ENCODE measurements at regions not wholly inside any gene's neighbourhood (a gene's known extent, or its start where the extent isn't known, plus 50 kb on each side); places are given as distances from the start of the nearest gene placed in this dataset.

DNA sequence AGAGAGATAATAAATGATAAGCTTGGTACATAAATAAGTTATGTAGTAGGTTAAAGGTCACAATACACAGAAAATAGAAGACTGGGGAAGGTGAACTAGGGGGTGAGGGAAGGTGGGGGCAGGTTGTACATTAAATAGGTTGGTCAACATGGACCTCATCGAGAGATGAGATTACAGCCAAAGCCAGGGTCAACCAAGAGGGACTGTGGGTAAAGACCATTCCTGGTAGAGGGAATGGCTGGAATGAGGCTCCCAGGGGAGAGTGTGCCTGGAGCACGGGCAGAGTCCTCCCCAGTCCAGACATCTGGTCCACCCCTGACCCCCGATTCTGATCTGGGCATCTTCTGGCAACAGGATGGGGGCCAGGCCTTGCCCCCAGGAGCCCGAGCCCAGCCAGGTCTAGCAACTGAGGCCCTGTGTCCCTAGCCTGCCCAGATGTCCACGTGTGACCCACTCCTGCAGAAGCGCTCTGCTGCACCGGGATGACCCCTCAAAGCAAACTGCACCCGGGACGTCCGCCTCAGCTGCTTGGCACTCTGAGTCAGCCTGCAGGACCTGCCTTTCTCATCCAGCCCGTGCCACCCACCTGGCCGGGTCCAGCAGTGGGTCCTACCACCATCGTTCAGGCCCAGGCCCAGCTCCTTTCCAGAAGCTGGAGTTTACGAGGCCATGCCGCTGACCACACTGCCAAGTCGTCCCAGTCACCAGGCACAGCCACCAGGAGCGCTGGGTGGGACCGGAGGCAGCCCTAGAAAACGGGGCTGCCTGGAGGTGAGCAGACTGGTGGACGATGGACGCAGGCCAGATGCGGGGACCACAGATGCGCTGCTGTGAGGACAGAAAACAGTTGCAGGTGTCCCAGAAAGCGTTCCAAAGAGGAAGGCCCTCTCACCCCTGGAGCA, 56.2 kb upstream of the ID2 start:
- TF ChIP-seq, protein P1, sequence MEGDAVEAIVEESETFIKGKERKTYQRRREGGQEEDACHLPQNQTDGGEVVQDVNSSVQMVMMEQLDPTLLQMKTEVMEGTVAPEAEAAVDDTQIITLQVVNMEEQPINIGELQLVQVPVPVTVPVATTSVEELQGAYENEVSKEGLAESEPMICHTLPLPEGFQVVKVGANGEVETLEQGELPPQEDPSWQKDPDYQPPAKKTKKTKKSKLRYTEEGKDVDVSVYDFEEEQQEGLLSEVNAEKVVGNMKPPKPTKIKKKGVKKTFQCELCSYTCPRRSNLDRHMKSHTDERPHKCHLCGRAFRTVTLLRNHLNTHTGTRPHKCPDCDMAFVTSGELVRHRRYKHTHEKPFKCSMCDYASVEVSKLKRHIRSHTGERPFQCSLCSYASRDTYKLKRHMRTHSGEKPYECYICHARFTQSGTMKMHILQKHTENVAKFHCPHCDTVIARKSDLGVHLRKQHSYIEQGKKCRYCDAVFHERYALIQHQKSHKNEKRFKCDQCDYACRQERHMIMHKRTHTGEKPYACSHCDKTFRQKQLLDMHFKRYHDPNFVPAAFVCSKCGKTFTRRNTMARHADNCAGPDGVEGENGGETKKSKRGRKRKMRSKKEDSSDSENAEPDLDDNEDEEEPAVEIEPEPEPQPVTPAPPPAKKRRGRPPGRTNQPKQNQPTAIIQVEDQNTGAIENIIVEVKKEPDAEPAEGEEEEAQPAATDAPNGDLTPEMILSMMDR (conservative IDR thresholded peaks at IDR 0.05; ENCODE audit: low read depth, low read length), result no peak
- no peak for TF ChIP-seq EZH2 (IDR thresholded peaks at IDR 0.05; ENCODE audit: borderline replicate concordance, low read depth, low read length, poor library complexity, severe bottlenecking)
